Transverse colon (tissue), 3 donors: ENCODE measurements at regions not wholly inside any gene's neighbourhood (a gene's known extent, or its start where the extent isn't known, plus 50 kb on each side); places are given as distances from the start of the nearest gene placed in this dataset.

ENCODE experiments used
- POLR2A ChIP-seq: fragments of 450-650 bp; IDR thresholded peaks from one replicate; pipeline ENCODE4 v1.6.1; 2016; ENCODE audit warnings: antibody characterized with exemption, mild to moderate bottlenecking, moderate library complexity
- TF ChIP-seq, protein P1 (sequence below), 5 experiments: fragments of 200-600 bp in 3 of 5; fragments of 450-650 bp in 2 of 5; sonication (generic) in 3 of 5; IDR thresholded peaks; 1 replicate in 2 of 5; 2 replicates in 3 of 5; pipeline ENCODE4 v1.5.1; 2016 to 2017; ENCODE audit warnings: antibody characterized with exemption in 5 of 5, inconsistent platforms in 3 of 5, mild to moderate bottlenecking in 2 of 5, moderate library complexity in 1 of 5

DNA sequence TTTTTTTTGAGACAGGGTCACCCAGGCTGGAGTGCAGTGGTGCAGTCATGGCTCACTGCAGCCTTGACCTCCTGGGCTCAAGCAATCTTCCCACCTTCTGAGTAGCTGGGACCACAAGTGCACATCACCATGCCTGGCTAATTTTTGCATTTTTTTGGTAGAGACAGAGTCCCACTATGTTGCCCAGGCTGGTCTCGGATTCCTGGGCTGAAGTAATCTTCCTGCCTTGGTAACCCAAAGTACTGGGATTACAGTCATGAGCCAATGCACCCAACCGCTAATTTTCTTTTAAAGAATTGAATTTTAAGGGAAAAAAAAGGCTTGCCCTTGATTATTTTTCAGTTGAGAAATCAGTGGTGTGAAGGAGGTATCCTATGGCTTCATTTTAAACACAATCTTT lies 334.0 kb downstream of the SOX2 start:
- no peak for TF ChIP-seq POLR2A
- TF ChIP-seq, protein P1, sequence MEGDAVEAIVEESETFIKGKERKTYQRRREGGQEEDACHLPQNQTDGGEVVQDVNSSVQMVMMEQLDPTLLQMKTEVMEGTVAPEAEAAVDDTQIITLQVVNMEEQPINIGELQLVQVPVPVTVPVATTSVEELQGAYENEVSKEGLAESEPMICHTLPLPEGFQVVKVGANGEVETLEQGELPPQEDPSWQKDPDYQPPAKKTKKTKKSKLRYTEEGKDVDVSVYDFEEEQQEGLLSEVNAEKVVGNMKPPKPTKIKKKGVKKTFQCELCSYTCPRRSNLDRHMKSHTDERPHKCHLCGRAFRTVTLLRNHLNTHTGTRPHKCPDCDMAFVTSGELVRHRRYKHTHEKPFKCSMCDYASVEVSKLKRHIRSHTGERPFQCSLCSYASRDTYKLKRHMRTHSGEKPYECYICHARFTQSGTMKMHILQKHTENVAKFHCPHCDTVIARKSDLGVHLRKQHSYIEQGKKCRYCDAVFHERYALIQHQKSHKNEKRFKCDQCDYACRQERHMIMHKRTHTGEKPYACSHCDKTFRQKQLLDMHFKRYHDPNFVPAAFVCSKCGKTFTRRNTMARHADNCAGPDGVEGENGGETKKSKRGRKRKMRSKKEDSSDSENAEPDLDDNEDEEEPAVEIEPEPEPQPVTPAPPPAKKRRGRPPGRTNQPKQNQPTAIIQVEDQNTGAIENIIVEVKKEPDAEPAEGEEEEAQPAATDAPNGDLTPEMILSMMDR (IDR thresholded peaks at IDR 0.05), result no peak
